ENCODE measurements at regions not wholly inside any gene's neighbourhood (a gene's known extent, or its start where the extent isn't known, plus 50 kb on each side); places are given as distances from the start of the nearest gene placed in this dataset.

DNA sequence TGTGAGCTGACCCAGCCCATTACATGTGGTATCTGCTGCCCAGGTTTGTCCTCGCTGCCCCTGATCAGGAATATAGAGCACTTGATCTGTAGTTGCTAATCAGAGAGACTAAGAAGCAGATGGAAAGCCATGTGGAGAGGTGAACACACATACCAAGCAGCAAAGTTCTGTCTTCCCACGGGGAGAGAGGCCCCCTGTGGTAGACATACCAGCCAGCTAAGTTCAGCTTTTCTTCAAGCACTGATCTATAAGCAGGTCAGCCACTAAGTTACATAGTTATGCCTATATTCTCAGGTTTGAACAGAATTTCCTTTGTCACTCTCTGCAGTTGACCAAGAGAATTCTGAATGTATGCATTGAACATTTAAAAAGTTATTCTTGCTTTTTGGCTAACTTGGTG lies 76.4 kb downstream of the DDX3Y start:
- Histone ChIP-seq H3K9me3 (ENCODE audit: control insufficient read depth in 1 of 2, insufficient read depth in 1 of 2, low read length in 2 of 2) (no peaks in the 10 kb centered on the region), H3K4me3 (ENCODE audit: low read length) (no peak overlapping the region), H3K27ac (ENCODE audit: low read depth in 1 of 2, low read length in 2 of 2) (no peak overlapping the region), H3K27me3 (ENCODE audit: control insufficient read depth in 1 of 2, insufficient read depth in 2 of 2, low read length in 2 of 2) (no peaks in the 10 kb centered on the region), H3K36me3 (ENCODE audit: insufficient read depth, low read length) (no peaks in the 10 kb centered on the region), H3K4me1 (ENCODE audit: insufficient read depth, low read length) (no peaks in the 10 kb centered on the region)
- intact Hi-C loops (cut with DNase I, micrococcal nuclease): no loop called here
- H3K4me3 Mint-ChIP-seq: no peak overlapping the region
- no peak overlapping the region for H3K27ac Mint-ChIP-seq
- no peaks in the 10 kb centered on the region for H3K4me1 Mint-ChIP-seq (ENCODE audit: low read depth)
- ChIA-PET POLR2A (no interaction called here), CTCF (no interaction called here)
- H3K9me3 Mint-ChIP-seq: no peaks in the 10 kb centered on the region
- H3K27me3 Mint-ChIP-seq: no peaks in the 10 kb centered on the region
- H3K36me3 Mint-ChIP-seq (ENCODE audit: low read depth): no peaks in the 10 kb centered on the region
- ATAC-seq (ENCODE audit: poor library complexity) (no peak), DNase-seq (no peak)
- TF ChIP-seq, protein P1, sequence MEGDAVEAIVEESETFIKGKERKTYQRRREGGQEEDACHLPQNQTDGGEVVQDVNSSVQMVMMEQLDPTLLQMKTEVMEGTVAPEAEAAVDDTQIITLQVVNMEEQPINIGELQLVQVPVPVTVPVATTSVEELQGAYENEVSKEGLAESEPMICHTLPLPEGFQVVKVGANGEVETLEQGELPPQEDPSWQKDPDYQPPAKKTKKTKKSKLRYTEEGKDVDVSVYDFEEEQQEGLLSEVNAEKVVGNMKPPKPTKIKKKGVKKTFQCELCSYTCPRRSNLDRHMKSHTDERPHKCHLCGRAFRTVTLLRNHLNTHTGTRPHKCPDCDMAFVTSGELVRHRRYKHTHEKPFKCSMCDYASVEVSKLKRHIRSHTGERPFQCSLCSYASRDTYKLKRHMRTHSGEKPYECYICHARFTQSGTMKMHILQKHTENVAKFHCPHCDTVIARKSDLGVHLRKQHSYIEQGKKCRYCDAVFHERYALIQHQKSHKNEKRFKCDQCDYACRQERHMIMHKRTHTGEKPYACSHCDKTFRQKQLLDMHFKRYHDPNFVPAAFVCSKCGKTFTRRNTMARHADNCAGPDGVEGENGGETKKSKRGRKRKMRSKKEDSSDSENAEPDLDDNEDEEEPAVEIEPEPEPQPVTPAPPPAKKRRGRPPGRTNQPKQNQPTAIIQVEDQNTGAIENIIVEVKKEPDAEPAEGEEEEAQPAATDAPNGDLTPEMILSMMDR (IDR thresholded peaks at IDR 0.05): no peak

DNA sequence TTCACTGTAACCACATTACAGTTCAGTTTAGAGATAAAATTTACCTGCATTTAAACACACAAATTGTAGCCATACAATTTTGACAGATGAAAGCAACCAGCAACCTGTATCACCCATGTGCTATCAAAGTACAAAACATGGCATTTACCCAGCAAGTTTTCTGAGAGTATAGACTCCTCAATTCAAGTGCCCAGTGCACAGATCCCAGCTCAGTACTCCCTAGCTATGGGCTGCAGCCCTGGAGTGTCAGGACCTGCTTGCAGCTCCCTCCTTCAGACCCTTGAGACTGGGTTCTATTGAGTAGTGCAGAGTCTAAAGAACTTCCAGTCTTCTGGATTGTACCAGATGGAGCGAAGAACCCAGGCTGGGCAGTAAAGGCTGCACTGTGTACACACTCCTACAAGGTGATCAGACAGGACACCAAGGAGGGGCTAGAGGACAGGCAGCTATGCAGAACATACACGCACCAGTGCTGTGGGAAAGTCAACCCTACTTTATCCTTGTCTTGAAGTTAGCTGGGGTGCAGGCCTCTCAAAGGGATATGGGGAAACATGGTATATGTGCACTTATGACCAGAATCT lies 77.7 kb downstream of the DDX3Y start:
- H3K4me1 ChIP-seq (ENCODE audit: insufficient read depth, low read length): no peaks in the 10 kb centered on the region
- no peak for ATAC-seq (ENCODE audit: poor library complexity)
- TF ChIP-seq, protein P1 (IDR thresholded peaks at IDR 0.05): no peak

DNA sequence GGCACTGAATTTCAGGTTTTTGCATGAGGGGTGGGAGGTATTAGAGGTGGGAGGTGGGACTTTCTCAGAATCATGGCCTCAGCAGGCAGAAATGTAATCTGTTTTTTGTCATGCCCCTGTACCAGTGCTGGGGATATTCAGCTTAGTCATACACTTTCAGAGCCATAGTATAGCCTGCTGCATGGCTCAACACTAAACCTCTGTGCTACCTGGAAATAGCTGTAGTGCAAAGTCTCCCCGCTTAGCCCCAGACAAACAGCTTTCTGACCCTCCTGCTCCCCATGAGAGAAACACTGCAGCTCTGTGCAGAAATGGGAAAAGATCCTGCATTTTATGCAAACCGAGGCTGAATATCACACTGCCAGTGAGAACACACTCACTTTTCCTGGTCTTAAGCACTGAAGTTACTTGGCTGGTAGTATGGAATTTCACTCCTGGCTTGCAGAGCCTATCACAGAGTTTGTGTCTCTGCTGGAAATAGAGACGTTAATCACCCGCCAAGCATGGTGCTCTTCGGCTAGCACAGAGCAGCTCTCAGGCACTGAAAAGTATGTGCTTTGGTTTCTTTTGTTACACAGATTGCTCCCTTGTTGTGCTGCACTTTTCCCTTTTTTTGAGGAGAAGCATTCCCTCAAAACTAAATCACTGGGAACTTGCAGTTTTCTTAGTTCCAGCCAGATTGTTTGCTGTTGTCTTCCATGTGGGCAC lies 80.1 kb downstream of the DDX3Y start:
- Histone ChIP-seq H3K4me3 (ENCODE audit: low read length) (no peak overlapping the region), H3K36me3 (ENCODE audit: insufficient read depth, low read length) (no peaks in the 10 kb centered on the region), H3K27ac (ENCODE audit: low read depth in 1 of 2, low read length in 2 of 2) (no peak overlapping the region), H3K4me1 (ENCODE audit: insufficient read depth, low read length) (no peaks in the 10 kb centered on the region), H3K9me3 (ENCODE audit: control insufficient read depth in 1 of 2, insufficient read depth in 1 of 2, low read length in 2 of 2) (no peaks in the 10 kb centered on the region), H3K27me3 (ENCODE audit: control insufficient read depth in 1 of 2, insufficient read depth in 2 of 2, low read length in 2 of 2) (no peaks in the 10 kb centered on the region)
- H3K9me3 Mint-ChIP-seq: no peaks in the 10 kb centered on the region
- ATAC-seq (ENCODE audit: poor library complexity) (no peak), DNase-seq (no peak)
- H3K4me1 Mint-ChIP-seq (ENCODE audit: low read depth): no peaks in the 10 kb centered on the region
- TF ChIP-seq, protein P1 (IDR thresholded peaks at IDR 0.05): no peak
- intact Hi-C loops (cut with DNase I, micrococcal nuclease): no loop called here
- H3K4me3 Mint-ChIP-seq: no peak overlapping the region
- H3K36me3 Mint-ChIP-seq (ENCODE audit: low read depth): no peaks in the 10 kb centered on the region
- H3K27ac Mint-ChIP-seq: no peak overlapping the region
- CTCF ChIA-PET: no interaction called here
- no peaks in the 10 kb centered on the region for H3K27me3 Mint-ChIP-seq
- POLR2A ChIA-PET: no interaction called here

More for the DNA sequence above, 77.7 kb downstream of the DDX3Y start:
- CTCF ChIA-PET: no interaction called here
- H3K4me3 Mint-ChIP-seq: no peak overlapping the region
- Histone ChIP-seq H3K27me3 (ENCODE audit: control insufficient read depth in 1 of 2, insufficient read depth in 2 of 2, low read length in 2 of 2) (no peaks in the 10 kb centered on the region), H3K27ac (ENCODE audit: low read depth in 1 of 2, low read length in 2 of 2) (no peak overlapping the region), H3K36me3 (ENCODE audit: insufficient read depth, low read length) (no peaks in the 10 kb centered on the region), H3K4me3 (ENCODE audit: low read length) (no peak overlapping the region), H3K9me3 (ENCODE audit: control insufficient read depth in 1 of 2, insufficient read depth in 1 of 2, low read length in 2 of 2) (no peaks in the 10 kb centered on the region)
- H3K36me3 Mint-ChIP-seq (ENCODE audit: low read depth): no peaks in the 10 kb centered on the region
- no peaks in the 10 kb centered on the region for H3K9me3 Mint-ChIP-seq
- POLR2A ChIA-PET: no interaction called here
- H3K4me1 Mint-ChIP-seq (ENCODE audit: low read depth): no peaks in the 10 kb centered on the region
- H3K27me3 Mint-ChIP-seq: no peaks in the 10 kb centered on the region
- DNase-seq: no peak
- no peak overlapping the region for H3K27ac Mint-ChIP-seq
- intact Hi-C loops (cut with DNase I, micrococcal nuclease): no loop called here

Measured in CD4-positive, alpha-beta T cell (primary cell).